ENCODE measurements at regions not wholly inside any gene's neighbourhood (a gene's known extent, or its start where the extent isn't known, plus 50 kb on each side); places are given as distances from the start of the nearest gene placed in this dataset.

DNA sequence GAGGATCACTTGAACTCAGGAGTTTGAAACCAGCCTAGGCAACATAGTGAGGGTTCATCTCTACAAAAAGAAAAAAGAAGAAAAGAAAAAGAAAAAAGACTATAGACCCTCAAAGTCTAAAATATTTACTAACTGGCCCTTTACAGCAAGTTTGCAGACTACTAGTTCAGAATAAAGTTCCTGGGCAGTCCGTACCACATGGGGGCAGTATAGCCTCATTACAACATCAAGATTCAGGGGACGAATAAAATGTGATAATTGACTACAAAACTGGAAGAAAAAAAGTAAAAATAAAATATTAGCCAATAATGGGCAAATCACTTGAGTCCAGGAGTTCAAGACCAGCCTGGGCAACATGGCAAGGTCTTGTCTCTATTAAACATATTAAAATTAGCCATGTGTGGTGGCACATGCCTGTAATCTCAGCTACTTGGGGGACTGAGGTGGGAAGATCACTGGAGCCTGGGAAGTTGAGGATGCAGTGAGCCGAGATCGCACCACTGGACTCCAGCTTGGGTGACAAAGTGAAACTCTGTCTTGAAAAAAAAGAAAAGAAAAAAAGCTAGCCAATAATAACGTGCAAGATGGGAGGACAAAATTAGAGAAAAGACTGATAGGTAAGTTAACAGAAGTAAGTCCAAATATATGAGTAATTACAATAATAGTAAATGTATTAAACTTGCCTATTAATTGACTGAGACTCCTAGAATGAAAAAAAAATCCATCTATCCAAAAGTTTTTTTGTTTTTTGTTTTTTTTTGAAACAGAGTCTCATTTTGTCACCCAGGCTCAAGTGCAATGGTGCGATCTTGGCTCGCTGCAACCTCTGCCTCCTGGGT is 129.4 kb upstream of the SEC14L1 start:
- DNase-seq (ENCODE audit: low read depth), result no peak
- H3K4me3 ChIP-seq (ENCODE audit: low read depth, low read length), result no peak overlapping the region
- TF ChIP-seq, protein P1, sequence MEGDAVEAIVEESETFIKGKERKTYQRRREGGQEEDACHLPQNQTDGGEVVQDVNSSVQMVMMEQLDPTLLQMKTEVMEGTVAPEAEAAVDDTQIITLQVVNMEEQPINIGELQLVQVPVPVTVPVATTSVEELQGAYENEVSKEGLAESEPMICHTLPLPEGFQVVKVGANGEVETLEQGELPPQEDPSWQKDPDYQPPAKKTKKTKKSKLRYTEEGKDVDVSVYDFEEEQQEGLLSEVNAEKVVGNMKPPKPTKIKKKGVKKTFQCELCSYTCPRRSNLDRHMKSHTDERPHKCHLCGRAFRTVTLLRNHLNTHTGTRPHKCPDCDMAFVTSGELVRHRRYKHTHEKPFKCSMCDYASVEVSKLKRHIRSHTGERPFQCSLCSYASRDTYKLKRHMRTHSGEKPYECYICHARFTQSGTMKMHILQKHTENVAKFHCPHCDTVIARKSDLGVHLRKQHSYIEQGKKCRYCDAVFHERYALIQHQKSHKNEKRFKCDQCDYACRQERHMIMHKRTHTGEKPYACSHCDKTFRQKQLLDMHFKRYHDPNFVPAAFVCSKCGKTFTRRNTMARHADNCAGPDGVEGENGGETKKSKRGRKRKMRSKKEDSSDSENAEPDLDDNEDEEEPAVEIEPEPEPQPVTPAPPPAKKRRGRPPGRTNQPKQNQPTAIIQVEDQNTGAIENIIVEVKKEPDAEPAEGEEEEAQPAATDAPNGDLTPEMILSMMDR (conservative IDR thresholded peaks at IDR 0.05; ENCODE audit: low read depth, low read length), result peak; percentile 84

DNA sequence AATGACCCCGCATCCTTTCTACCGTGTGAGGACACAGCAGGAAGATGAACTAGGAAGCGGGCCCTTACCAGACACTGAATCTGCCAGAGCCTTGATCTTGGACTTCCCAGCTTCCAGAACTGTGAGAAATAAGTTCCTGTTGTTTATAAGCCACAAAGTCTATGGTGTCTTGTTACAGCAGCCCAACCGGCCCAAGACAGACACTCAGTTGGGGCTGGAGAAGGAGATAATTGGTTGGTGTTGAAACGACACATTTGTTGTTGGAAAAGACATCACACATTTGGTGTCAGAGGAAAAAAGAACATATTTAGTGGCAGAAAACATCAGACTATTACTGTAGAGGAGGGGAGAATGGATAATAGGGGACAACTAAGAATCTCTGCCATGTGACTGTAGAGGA is 122.3 kb upstream of the SEC14L1 start:
- H3K4me3 ChIP-seq (ENCODE audit: low read depth, low read length), result no peak overlapping the region
- TF ChIP-seq, protein P1 (conservative IDR thresholded peaks at IDR 0.05; ENCODE audit: low read depth, low read length), result no peak
- DNase-seq (ENCODE audit: low read depth), result no peak

DNA sequence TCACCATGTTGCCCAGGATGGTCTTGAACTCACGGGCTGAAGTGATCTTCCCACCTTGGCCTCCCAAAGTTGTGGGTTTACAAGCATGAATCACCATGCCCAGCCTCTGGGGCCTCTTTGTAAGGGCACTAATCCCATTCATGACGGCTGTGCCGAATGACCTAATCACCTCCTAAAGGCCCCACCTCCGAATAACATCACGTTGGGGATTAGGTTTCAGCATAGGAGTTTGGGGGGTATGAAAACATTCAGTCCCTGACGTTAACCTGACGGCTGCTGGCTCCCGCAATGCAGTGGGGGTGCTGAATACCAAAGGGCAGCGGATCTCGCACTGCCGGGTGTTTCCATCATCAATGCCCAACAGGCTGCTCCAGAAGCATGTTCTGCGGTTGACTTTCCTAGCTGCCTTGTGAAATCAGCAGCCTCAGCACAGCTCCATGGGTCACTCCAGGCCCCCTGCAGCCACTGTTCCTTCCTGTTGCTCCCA is 120.8 kb upstream of the SEC14L1 start:
- DNase-seq (ENCODE audit: low read depth), result no peak
- H3K4me3 ChIP-seq (ENCODE audit: low read depth, low read length), result no peak overlapping the region
- TF ChIP-seq, protein P1 (conservative IDR thresholded peaks at IDR 0.05; ENCODE audit: low read depth, low read length), result no peak

DNA sequence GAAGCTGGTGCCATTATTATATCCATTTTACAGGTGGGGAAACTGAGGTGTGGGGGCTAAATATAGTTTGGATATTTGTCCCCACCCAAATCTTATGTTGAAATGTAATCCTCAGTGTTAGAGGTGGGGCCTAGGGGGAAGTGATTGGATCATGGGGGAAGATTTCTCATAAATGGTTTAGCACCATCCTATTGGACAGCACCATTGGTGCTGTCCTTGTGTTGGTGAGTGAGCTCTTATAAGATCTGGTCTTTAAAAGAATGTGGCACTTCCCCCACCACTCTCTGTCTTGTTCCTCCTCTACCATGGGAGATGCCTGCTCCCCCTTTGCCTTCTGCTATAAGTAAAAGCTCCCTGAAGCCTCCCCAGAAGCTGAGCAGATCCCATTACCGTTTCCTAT is 119.8 kb upstream of the SEC14L1 start:
- H3K4me3 ChIP-seq (ENCODE audit: low read depth, low read length), result no peak overlapping the region
- DNase-seq (ENCODE audit: low read depth), result no peak
- TF ChIP-seq, protein P1 (conservative IDR thresholded peaks at IDR 0.05; ENCODE audit: low read depth, low read length), result no peak

DNA sequence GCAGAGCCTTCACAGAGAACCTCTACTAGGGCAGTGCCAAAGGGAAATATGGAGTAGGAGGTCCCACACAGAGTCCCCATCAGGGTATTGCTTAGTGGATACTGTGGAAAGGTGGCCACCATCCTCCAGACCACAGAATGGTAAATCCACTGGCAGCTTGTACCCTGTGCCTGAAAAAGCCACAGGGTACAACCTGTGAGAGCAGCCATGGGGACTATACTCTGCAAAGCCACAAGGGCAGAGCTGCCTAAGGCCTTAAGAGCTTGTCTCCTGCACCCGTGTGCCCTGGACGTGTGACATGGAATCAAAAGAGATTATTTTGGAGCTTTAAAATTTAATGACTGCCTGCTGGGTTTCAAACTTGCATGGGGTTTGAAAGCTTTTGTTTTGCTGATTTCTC is 118.0 kb upstream of the SEC14L1 start:
- TF ChIP-seq, protein P1 (conservative IDR thresholded peaks at IDR 0.05; ENCODE audit: low read depth, low read length), result no peak

DNA sequence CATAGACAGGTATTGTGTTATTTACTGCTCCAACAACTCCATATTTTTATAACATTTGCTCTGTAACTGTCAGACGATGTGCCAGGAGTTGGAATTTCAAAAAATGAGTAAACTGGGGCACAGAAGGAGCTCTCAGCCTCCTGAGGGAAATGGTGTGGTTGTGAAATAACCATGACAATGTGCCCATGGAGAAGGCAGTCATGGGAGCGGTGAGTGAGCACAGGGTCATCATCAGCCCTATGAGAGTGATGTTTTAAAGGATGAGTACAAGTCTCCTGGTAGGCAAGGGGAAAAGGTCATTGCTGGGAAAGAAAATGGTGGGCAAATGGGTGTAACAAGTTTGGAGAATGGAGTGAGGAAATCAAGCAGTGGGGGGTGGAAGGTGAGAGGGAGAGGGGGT is 115.0 kb upstream of the SEC14L1 start:
- no peak for DNase-seq (ENCODE audit: low read depth)
- TF ChIP-seq, protein P1 (conservative IDR thresholded peaks at IDR 0.05; ENCODE audit: low read depth, low read length), result no peak
- no peak overlapping the region for H3K4me3 ChIP-seq (ENCODE audit: low read depth, low read length)

More for the DNA sequence above, 118.0 kb upstream of the SEC14L1 start:
- no peak overlapping the region for H3K4me3 ChIP-seq (ENCODE audit: low read depth, low read length)
- DNase-seq (ENCODE audit: low read depth), result no peak

Data from epithelial cell of proximal tubule (primary cell).